IMR-90 (cell line): ENCODE measurements at regions not wholly inside any gene's neighbourhood (a gene's known extent, or its start where the extent isn't known, plus 50 kb on each side); places are given as distances from the start of the nearest gene placed in this dataset.
A peak's percentile ranks its signal among the peaks of the same experiment; 100 is the strongest.

ENCODE experiments used
- ATAC-seq: fragments of 200-7000 bp; cut with Tn5 transposase; 2 replicates; pipeline ENCODE4 v1.9.1; 2020; ENCODE audit warnings: low read depth, mild to moderate bottlenecking, moderate library complexity
- BruUV-seq: library from RNA; stranded (reverse); fragments of 400-500 nt; replicated peaks from 2 replicates; lab custom pipeline; 2021; lab: Mats Ljungman, UMichigan
- CTCF ChIA-PET: fragments of 300-600 bp; formaldehyde crosslinking; extraction: SDS; loops from one replicate; lab custom pipeline; 2021; ENCODE audit warnings: antibody characterized with exemption; lab: Yijun Ruan, JAX
- POLR2A ChIA-PET: fragments of 300-600 bp; sonication (Branson Sonifier 250); formaldehyde crosslinking; loops from one replicate; lab custom pipeline; 2022; ENCODE audit warnings: antibody characterized with exemption; ENCODE audit not compliant: unreplicated experiment; lab: Charles Lee
- DNase-seq: peaks from one replicate; pipeline ENCODE4 v3.0.0; 2013
- H2AFZ ChIP-seq: replicated peaks from 2 replicates; pipeline ENCODE3; 2013; ENCODE audit warnings: low read length, mild to moderate bottlenecking; ENCODE audit not compliant: poor library complexity
- H2AK5ac ChIP-seq: 2 replicates; pipeline ENCODE4 v1.6.1; 2013; ENCODE audit warnings: low read depth, low read length, inconsistent platforms
- H2AK9ac ChIP-seq: replicated peaks from 2 replicates; pipeline ENCODE3; 2013; ENCODE audit warnings: mild to moderate bottlenecking, low read depth, low read length, moderate library complexity; ENCODE audit not compliant: poor library complexity
- H2BK120ac ChIP-seq: 2 replicates; pipeline ENCODE4 v1.6.1; 2013; ENCODE audit warnings: low read depth, low read length, inconsistent platforms
- H2BK15ac ChIP-seq: 3 replicates; pipeline ENCODE4 v1.6.1; 2013; ENCODE audit warnings: low read depth, low read length, inconsistent platforms
- H2BK20ac ChIP-seq: 2 replicates; pipeline ENCODE4 v1.6.1; 2013; ENCODE audit warnings: low read depth, mild to moderate bottlenecking, inconsistent platforms, low read length, moderate library complexity
- H2BK5ac ChIP-seq: 2 replicates; pipeline ENCODE4 v1.6.1; 2013; ENCODE audit warnings: mild to moderate bottlenecking, low read depth, low read length, inconsistent platforms; ENCODE audit not compliant: poor library complexity, severe bottlenecking
- H3K14ac ChIP-seq: replicated peaks from 2 replicates; pipeline ENCODE4 v1.6.1; 2013; ENCODE audit warnings: low read depth, low read length, inconsistent platforms
- H3K18ac ChIP-seq: 2 replicates; pipeline ENCODE4 v1.6.1; 2013; ENCODE audit warnings: low read depth, low read length, control low read depth
- H3K23ac ChIP-seq: 2 replicates; pipeline ENCODE4 v1.6.1; 2013; ENCODE audit warnings: low read depth, low read length, inconsistent platforms
- H3K27ac ChIP-seq: 2 replicates; pipeline ENCODE4 v1.5.1; 2013; ENCODE audit warnings: mild to moderate bottlenecking, control low read depth, low read length; ENCODE audit not compliant: insufficient read depth
- H3K27me3 ChIP-seq: 2 replicates; pipeline ENCODE4 v1.6.1; 2013; ENCODE audit warnings: low read length; ENCODE audit not compliant: control insufficient read depth, insufficient read depth
- H3K36me3 ChIP-seq: 2 replicates; pipeline ENCODE4 v1.6.1; 2013; ENCODE audit warnings: low read length, mixed read lengths; ENCODE audit not compliant: control insufficient read depth, insufficient read depth
- H3K4ac ChIP-seq: 2 replicates; pipeline ENCODE4 v1.6.1; 2013; ENCODE audit warnings: low read depth, low read length, inconsistent platforms
- H3K4me1 ChIP-seq: 2 replicates; pipeline ENCODE4 v1.6.1; 2013; ENCODE audit warnings: low read length, mixed read lengths; ENCODE audit not compliant: control insufficient read depth, insufficient read depth
- H3K4me2 ChIP-seq: 2 replicates; pipeline ENCODE4 v1.6.1; 2013; ENCODE audit warnings: low read depth, mild to moderate bottlenecking, control low read depth, low read length, moderate library complexity
- H3K4me3 ChIP-seq: 2 replicates; pipeline ENCODE4 v1.5.1; 2013; ENCODE audit warnings: low read depth, mild to moderate bottlenecking, control low read depth, low read length, moderate library complexity; ENCODE audit not compliant: insufficient read depth
- H3K56ac ChIP-seq: 2 replicates; pipeline ENCODE4 v1.6.1; 2013; ENCODE audit warnings: low read length, inconsistent platforms; ENCODE audit not compliant: insufficient read depth; ENCODE audit errors: extremely low read depth
- H3K79me1 ChIP-seq, 2 experiments: 2 replicates each; pipeline ENCODE4 v1.6.1; 2013; ENCODE audit warnings: low read length in 2 of 2, inconsistent platforms in 1 of 2, low read depth in 1 of 2
- H3K9ac ChIP-seq: 2 replicates; pipeline ENCODE4 v1.6.1; 2013; ENCODE audit warnings: low read depth, low read length, control low read depth
- H3K9me1 ChIP-seq: 2 replicates; pipeline ENCODE4 v1.6.1; 2013; ENCODE audit warnings: low read length, inconsistent platforms; ENCODE audit not compliant: insufficient read depth
- H3K9me3 ChIP-seq: 2 replicates; pipeline ENCODE4 v1.6.1; 2013; ENCODE audit warnings: low read length; ENCODE audit not compliant: control insufficient read depth, insufficient read depth
- H4K20me1 ChIP-seq: 2 replicates; pipeline ENCODE4 v1.6.1; 2013; ENCODE audit warnings: low read length, inconsistent platforms; ENCODE audit not compliant: insufficient read depth
- H4K5ac ChIP-seq: 2 replicates; pipeline ENCODE4 v1.6.1; 2013; ENCODE audit warnings: mild to moderate bottlenecking, low read depth, low read length, control low read depth
- H4K8ac ChIP-seq, 2 experiments: 2 replicates each; pipeline ENCODE4 v1.6.1; 2013; ENCODE audit warnings: low read depth in 2 of 2, low read length in 2 of 2, control low read depth in 1 of 2, inconsistent platforms in 1 of 2
- H4K91ac ChIP-seq: 2 replicates; pipeline ENCODE4 v1.6.1; 2013; ENCODE audit warnings: low read depth, low read length, inconsistent platforms; ENCODE audit not compliant: insufficient read depth
- CEBPB ChIP-seq: IDR thresholded peaks from 2 replicates; pipeline ENCODE4 v1.6.1; 2012; ENCODE audit warnings: low read depth, low read length, improper control_type of control experiment
- CHD1 ChIP-seq: IDR thresholded peaks from 2 replicates; pipeline ENCODE4 v1.6.1; 2012; ENCODE audit warnings: low read depth, low read length, improper control_type of control experiment
- FOS ChIP-seq: fragments of 150-350 bp; IDR thresholded peaks from 2 replicates; pipeline ENCODE4 v1.6.1; 2016; ENCODE audit warnings: low read depth, low read length
- MXI1 ChIP-seq: IDR thresholded peaks from 2 replicates; pipeline ENCODE4 v1.6.1; 2012; ENCODE audit warnings: low read depth, mild to moderate bottlenecking, low read length, moderate library complexity, borderline replicate concordance
- NFE2L2 ChIP-seq: fragments of 150-350 bp; IDR thresholded peaks from 2 replicates; pipeline ENCODE4 v1.6.1; 2016; ENCODE audit warnings: low read depth, mild to moderate bottlenecking, low read length
- POLR2A ChIP-seq: IDR thresholded peaks from 2 replicates; pipeline ENCODE4 v1.6.1; 2012; ENCODE audit warnings: mild to moderate bottlenecking, low read depth, low read length
- RCOR1 ChIP-seq: IDR thresholded peaks from 2 replicates; pipeline ENCODE4 v1.6.1; 2012; ENCODE audit warnings: mild to moderate bottlenecking, low read length, improper control_type of control experiment; ENCODE audit not compliant: insufficient replicate concordance
- SMC3 ChIP-seq: fragments of 150-350 bp; IDR thresholded peaks from 2 replicates; pipeline ENCODE4 v1.6.1; 2016; ENCODE audit warnings: low read depth, mild to moderate bottlenecking, antibody characterized with exemption, low read length, moderate library complexity
- WGBS, 2 experiments: methylation state at CpG; one replicate each; pipeline versions ENCODE4 v1.1.5 to v1.1.7; 2013; ENCODE audit warnings: missing lambda C conversion rate in 2 of 2; ENCODE audit not compliant: insufficient read length in 1 of 2; ENCODE audit errors: extremely low coverage in 2 of 2; 5-methylcytosine and 5-hydroxymethylcytosine counted together
- dilution Hi-C: fragments of 300-500 bp; cut with HindIII; formaldehyde crosslinking; loops from one replicate; pipeline ENCODE4 v1.14.3; 2018; ENCODE audit warnings: low sequenced_read_pairs; ENCODE audit not compliant: unreplicated experiment
- in situ Hi-C: fragments of 300-500 bp; cut with MboI; formaldehyde crosslinking; loops from 3 replicates; pipeline ENCODE4 v1.14.3; 2019; ENCODE audit warnings: low sequenced_read_pairs, inconsistent platforms, mixed read lengths
- intact Hi-C: fragments of 100-400 bp; cut with micrococcal nuclease; formaldehyde crosslinking; loops from 2 replicates; pipeline ENCODE4 v1.10.0; 2022
- TF ChIP-seq, protein P1 (sequence below): conservative IDR thresholded peaks from 2 replicates; pipeline ENCODE4 v1.5.1; 2012; ENCODE audit warnings: mild to moderate bottlenecking, low read depth, low read length, improper control_type of control experiment
- TF ChIP-seq, protein P2 (sequence below): fragments of 150-350 bp; IDR thresholded peaks from 2 replicates; pipeline ENCODE4 v1.6.1; 2017; ENCODE audit warnings: mild to moderate bottlenecking, antibody characterized with exemption, low read length, low read depth
- TF ChIP-seq, protein P3 (sequence below): fragments of 150-350 bp; IDR thresholded peaks from 2 replicates; pipeline ENCODE4 v1.6.1; 2016; ENCODE audit warnings: low read depth, mild to moderate bottlenecking, low read length, moderate library complexity, borderline replicate concordance

DNA sequence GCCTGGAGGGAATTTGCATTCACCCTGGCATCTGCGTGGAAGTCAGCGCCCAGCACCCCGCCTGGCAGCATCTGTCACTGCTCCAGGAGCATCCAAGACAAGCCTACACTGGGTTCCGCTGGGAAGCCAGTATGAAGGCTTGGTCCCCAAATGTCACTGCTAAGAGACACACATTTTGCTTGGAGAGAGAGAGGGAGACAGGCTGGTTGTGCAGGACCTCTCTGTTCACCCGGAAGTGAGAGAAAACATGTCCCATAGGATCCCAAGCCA lies 119.5 kb downstream of the SEC23IP start:
- Histone ChIP-seq H3K23ac (no peak overlapping the region), H2BK15ac (no peak overlapping the region), H3K18ac (no peak overlapping the region), H3K36me3 (no peaks in the 10 kb centered on the region), H3K4me3 (no peak overlapping the region), H3K9me3 (no peaks in the 10 kb centered on the region), H3K9me1 (no peaks in the 10 kb centered on the region), H4K5ac (no peak overlapping the region), H3K27me3 (no peaks in the 10 kb centered on the region), H3K27ac (no peak overlapping the region), H2BK20ac (no peak overlapping the region), H4K8ac (no peak overlapping the region), H3K4me1 (no peaks in the 10 kb centered on the region), H3K9ac (no peak overlapping the region), H2BK5ac (no peak overlapping the region), H4K91ac (no peak overlapping the region), H2AK5ac (no peak overlapping the region), H3K14ac (no peak overlapping the region), H3K79me1 (no peaks in the 10 kb centered on the region), H3K4ac (no peak overlapping the region), H3K56ac (no peak overlapping the region), H2AFZ (peak overlapping the region; percentile 32), H2BK120ac (no peak overlapping the region), H4K20me1 (no peaks in the 10 kb centered on the region), H2AK9ac (no peak overlapping the region), H3K4me2 (no peak overlapping the region)
- in situ Hi-C loops (no loop called here), dilution Hi-C loops (no loop called here), intact Hi-C loops (no loop called here)
- no peak for ATAC-seq
- TF ChIP-seq, protein P1, sequence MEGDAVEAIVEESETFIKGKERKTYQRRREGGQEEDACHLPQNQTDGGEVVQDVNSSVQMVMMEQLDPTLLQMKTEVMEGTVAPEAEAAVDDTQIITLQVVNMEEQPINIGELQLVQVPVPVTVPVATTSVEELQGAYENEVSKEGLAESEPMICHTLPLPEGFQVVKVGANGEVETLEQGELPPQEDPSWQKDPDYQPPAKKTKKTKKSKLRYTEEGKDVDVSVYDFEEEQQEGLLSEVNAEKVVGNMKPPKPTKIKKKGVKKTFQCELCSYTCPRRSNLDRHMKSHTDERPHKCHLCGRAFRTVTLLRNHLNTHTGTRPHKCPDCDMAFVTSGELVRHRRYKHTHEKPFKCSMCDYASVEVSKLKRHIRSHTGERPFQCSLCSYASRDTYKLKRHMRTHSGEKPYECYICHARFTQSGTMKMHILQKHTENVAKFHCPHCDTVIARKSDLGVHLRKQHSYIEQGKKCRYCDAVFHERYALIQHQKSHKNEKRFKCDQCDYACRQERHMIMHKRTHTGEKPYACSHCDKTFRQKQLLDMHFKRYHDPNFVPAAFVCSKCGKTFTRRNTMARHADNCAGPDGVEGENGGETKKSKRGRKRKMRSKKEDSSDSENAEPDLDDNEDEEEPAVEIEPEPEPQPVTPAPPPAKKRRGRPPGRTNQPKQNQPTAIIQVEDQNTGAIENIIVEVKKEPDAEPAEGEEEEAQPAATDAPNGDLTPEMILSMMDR = no peak
- TF ChIP-seq, protein P2, sequence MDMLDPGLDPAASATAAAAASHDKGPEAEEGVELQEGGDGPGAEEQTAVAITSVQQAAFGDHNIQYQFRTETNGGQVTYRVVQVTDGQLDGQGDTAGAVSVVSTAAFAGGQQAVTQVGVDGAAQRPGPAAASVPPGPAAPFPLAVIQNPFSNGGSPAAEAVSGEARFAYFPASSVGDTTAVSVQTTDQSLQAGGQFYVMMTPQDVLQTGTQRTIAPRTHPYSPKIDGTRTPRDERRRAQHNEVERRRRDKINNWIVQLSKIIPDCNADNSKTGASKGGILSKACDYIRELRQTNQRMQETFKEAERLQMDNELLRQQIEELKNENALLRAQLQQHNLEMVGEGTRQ = no peak
- TF ChIP-seq RCOR1 (no peak), NFE2L2 (no peak), MXI1 (no peak), CHD1 (no peak), SMC3 (no peak), CEBPB (no peak), POLR2A (no peak), FOS (no peak)
- TF ChIP-seq, protein P3, sequence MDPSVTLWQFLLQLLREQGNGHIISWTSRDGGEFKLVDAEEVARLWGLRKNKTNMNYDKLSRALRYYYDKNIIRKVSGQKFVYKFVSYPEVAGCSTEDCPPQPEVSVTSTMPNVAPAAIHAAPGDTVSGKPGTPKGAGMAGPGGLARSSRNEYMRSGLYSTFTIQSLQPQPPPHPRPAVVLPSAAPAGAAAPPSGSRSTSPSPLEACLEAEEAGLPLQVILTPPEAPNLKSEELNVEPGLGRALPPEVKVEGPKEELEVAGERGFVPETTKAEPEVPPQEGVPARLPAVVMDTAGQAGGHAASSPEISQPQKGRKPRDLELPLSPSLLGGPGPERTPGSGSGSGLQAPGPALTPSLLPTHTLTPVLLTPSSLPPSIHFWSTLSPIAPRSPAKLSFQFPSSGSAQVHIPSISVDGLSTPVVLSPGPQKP = no peak
- WGBS, 2 experiments = no CpG with 5 or more reads among the region's 5 CpGs
- BruUV-seq = no TSS peak
- ChIA-PET CTCF (no interaction called here), POLR2A (no interaction called here)
- DNase-seq = no peak
